Neural cell (in vitro differentiated cells): ENCODE measurements at regions not wholly inside any gene's neighbourhood (a gene's known extent, or its start where the extent isn't known, plus 50 kb on each side); places are given as distances from the start of the nearest gene placed in this dataset.

Experiments
- H2AFZ ChIP-seq: fragments of 200-600, 300-800 bp; sonication (generic), shearing (Covaris generic); 2 replicates; pipeline ENCODE4 v1.6.0; 2014; ENCODE audit warnings: low read depth, mild to moderate bottlenecking, antibody characterized with exemption, low read length, moderate library complexity
- H3F3A ChIP-seq: fragments of 200-600 bp; shearing (Covaris generic); 2 replicates; pipeline ENCODE4 v1.6.1; 2016; ENCODE audit warnings: mild to moderate bottlenecking, moderate library complexity, mixed read lengths, antibody characterized with exemption, low read length; ENCODE audit not compliant: insufficient read depth, poor library complexity, severe bottlenecking
- H3K27ac ChIP-seq: fragments of 200-600, 300-800 bp; sonication (generic), shearing (Covaris generic); 2 replicates; pipeline ENCODE4 v1.5.1; 2014; ENCODE audit warnings: mild to moderate bottlenecking, low read length, moderate library complexity
- H3K27me3 ChIP-seq: fragments of 300-800, 200-600 bp; sonication (generic), shearing (Covaris generic); 2 replicates; pipeline ENCODE4 v1.6.0; 2014; ENCODE audit warnings: mild to moderate bottlenecking, low read depth, low read length, moderate library complexity; ENCODE audit not compliant: insufficient read depth
- H3K36me3 ChIP-seq: fragments of 300-800, 200-600 bp; sonication (generic), shearing (Covaris generic); 2 replicates; pipeline ENCODE4 v1.5.1; 2014; ENCODE audit warnings: mild to moderate bottlenecking, antibody characterized with exemption, low read length, moderate library complexity; ENCODE audit not compliant: insufficient read depth
- H3K4me2 ChIP-seq: fragments of 300-800, 200-600 bp; sonication (generic), shearing (Covaris generic); 2 replicates; pipeline ENCODE4 v1.6.0; 2014; ENCODE audit warnings: mild to moderate bottlenecking, low read length
- H3K4me3 ChIP-seq: fragments of 300-800, 200-600 bp; sonication (generic), shearing (Covaris generic); 2 replicates; pipeline ENCODE4 v1.5.1; 2014; ENCODE audit warnings: mild to moderate bottlenecking, low read length, moderate library complexity
- H3K79me2 ChIP-seq: fragments of 200-600 bp; shearing (Covaris generic); replicated peaks from 2 replicates; pipeline ENCODE4 v1.6.0; 2014; ENCODE audit warnings: mild to moderate bottlenecking, low read length, moderate library complexity; ENCODE audit not compliant: insufficient read depth
- H3K9ac ChIP-seq: fragments of 300-800, 200-600 bp; sonication (generic), shearing (Covaris generic); 2 replicates; pipeline ENCODE4 v1.6.1; 2016; ENCODE audit warnings: mild to moderate bottlenecking, low read length, mixed read lengths
- H3K9me2 ChIP-seq: fragments of 200-600 bp; shearing (Covaris generic); 2 replicates; pipeline ENCODE4 v1.6.1; 2016; ENCODE audit warnings: mild to moderate bottlenecking, low read length, mixed read lengths; ENCODE audit not compliant: insufficient read depth
- H3K9me3 ChIP-seq: fragments of 200-600, 300-800 bp; sonication (generic), shearing (Covaris generic); 2 replicates; pipeline ENCODE4 v1.6.1; 2016; ENCODE audit warnings: mild to moderate bottlenecking, mixed run types, low read length, moderate library complexity, mixed read lengths
- H4K20me1 ChIP-seq: fragments of 200-600 bp; shearing (Covaris generic); 2 replicates; pipeline ENCODE4 v1.6.1; 2016; ENCODE audit warnings: mild to moderate bottlenecking, mixed run types; ENCODE audit not compliant: insufficient read depth
- CTCF ChIP-seq: fragments of 450-650 bp; IDR thresholded peaks from 2 replicates; pipeline ENCODE4 v1.5.1; 2014; ENCODE audit warnings: antibody characterized with exemption, mild to moderate bottlenecking, moderate library complexity; ENCODE audit not compliant: poor library complexity, severe bottlenecking
- EZH2 ChIP-seq: fragments of 200-600, 300-800 bp; shearing (Covaris generic), sonication (generic); IDR thresholded peaks from 2 replicates; pipeline ENCODE4 v1.6.1; 2014; ENCODE audit warnings: antibody characterized with exemption, low read length, borderline replicate concordance, mild to moderate bottlenecking; ENCODE audit not compliant: insufficient read depth, poor library complexity, severe bottlenecking
- MXI1 ChIP-seq: fragments of 450-650 bp; conservative IDR thresholded peaks from 2 replicates; pipeline ENCODE4 v1.6.1; 2014; ENCODE audit warnings: antibody characterized with exemption, mild to moderate bottlenecking; ENCODE audit not compliant: poor library complexity, severe bottlenecking
- POLR2AphosphoS5 ChIP-seq: IDR thresholded peaks from 2 replicates; pipeline ENCODE4 v1.6.1; 2012
- RAD21 ChIP-seq: fragments of 450-650 bp; conservative IDR thresholded peaks from 2 replicates; pipeline ENCODE4 v1.6.1; 2014; ENCODE audit warnings: antibody characterized with exemption, mild to moderate bottlenecking, moderate library complexity
- REST ChIP-seq: IDR thresholded peaks from 2 replicates; pipeline ENCODE4 v1.6.1; 2012; ENCODE audit warnings: borderline replicate concordance
- SMC3 ChIP-seq: fragments of 450-650 bp; conservative IDR thresholded peaks from 2 replicates; pipeline ENCODE4 v1.6.1; 2014; ENCODE audit warnings: antibody characterized with exemption, mild to moderate bottlenecking, moderate library complexity; ENCODE audit not compliant: poor library complexity
- TAF1 ChIP-seq: IDR thresholded peaks from 2 replicates; pipeline ENCODE4 v1.6.1; 2012; ENCODE audit warnings: low read depth

- no peaks in the 10 kb centered on the region for H3F3A ChIP-seq
- no peaks in the 10 kb centered on the region for H3K27me3 ChIP-seq
- no peaks in the 10 kb centered on the region for H3K9me2 ChIP-seq
- H4K20me1 ChIP-seq, result no peaks in the 10 kb centered on the region
- H3K9ac ChIP-seq, result no peak overlapping the region
- H3K4me3 ChIP-seq, result no peak overlapping the region
- TF ChIP-seq REST (no peak), CTCF (no peak), SMC3 (no peak), RAD21 (no peak), EZH2 (no peak), TAF1 (no peak), POLR2AphosphoS5 (no peak), MXI1 (no peak)
- H3K4me2 ChIP-seq, result no peak overlapping the region
- H3K36me3 ChIP-seq, result no peaks in the 10 kb centered on the region
- no peak overlapping the region for H3K27ac ChIP-seq
- no peaks in the 10 kb centered on the region for H3K9me3 ChIP-seq
- H3K79me2 ChIP-seq, result no peaks in the 10 kb centered on the region
- H2AFZ ChIP-seq, result no peak overlapping the region
Measured at GRCh38 chr5:58317808-58318207, 142.1 kb downstream of the PLK2 start.

GRCh38 chr5:58317009-58317408, 142.9 kb downstream of the PLK2 start:
- Histone ChIP-seq H3K4me2 (no peak overlapping the region), H2AFZ (no peak overlapping the region), H3K36me3 (no peaks in the 10 kb centered on the region), H3K9me3 (no peaks in the 10 kb centered on the region), H3K9me2 (no peaks in the 10 kb centered on the region), H3K4me3 (no peak overlapping the region), H3K27ac (no peak overlapping the region), H3K9ac (no peak overlapping the region), H3K79me2 (no peaks in the 10 kb centered on the region), H3F3A (no peaks in the 10 kb centered on the region), H3K27me3 (no peaks in the 10 kb centered on the region), H4K20me1 (no peaks in the 10 kb centered on the region)
- TF ChIP-seq MXI1, result no peak
- TF ChIP-seq REST, result no peak
- no peak for TF ChIP-seq RAD21
